Posterior vena cava (tissue), 2 donors: ENCODE measurements at regions not wholly inside any gene's neighbourhood (a gene's known extent, or its start where the extent isn't known, plus 50 kb on each side); places are given as distances from the start of the nearest gene placed in this dataset.

Source experiments
- DNase-seq: peaks from one replicate; pipeline ENCODE4 v3.0.0-alpha.2; 2020; ENCODE audit warnings: low spot score
- intact Hi-C, 2 donors: fragments of 100-400 bp; cut with DNase I; formaldehyde crosslinking; loops; one replicate each; pipeline versions ENCODE4 v1.14.1 to v1.14.2; 2022 to 2023
- donor health status: DM: yes; HTN: yes; CAD: no.
- donor health status: DM: yes; HTN: yes; CAD: no.

DNA sequence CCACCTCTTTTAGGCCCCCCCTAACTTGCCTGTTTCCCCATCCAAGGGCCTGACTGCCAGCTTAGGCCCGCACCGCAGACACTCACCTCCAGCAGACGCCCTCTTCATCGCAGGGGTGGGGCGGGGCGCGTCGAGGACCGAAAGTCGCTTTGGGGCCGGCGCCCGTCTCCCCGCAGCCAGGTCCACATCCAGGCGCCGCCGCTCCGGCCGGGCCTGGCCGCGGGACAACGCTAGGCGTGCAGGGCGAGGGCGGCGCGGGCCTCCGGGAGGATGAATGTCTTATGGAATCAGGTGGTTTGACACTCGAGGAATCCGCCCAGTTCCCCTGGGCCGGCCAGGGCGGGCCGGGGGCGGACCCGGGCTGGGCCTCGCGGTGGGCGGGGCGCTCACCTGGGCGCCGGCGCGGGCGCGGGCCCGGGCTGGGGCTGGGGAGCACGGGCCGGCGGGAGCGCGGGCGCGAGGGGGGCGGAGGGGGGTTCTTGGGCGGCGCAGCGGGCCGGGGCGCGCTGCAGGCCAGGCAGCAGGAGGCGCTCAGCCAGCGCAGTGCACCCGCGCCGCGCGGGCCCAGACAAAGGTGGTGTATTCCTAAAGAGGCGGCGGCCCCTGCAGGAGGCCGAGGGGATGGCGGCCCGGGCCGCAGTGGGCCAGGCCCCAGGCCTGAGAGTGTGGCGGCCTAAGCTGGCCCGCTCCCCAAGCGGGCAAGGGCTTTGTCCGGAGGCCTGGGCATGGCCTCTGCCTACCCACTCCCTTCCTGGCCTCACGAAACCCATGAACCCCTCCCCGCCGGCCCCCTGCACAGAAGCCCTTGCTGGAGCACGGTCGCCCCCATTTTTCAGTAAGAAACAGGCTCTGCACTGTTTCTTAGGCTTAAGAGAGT is 177.6 kb downstream of the IGLL1 start:
- intact Hi-C loops, result loop anchor here in 1 of 2 donors (10.0 kb wide), 1 partner anchor 152 kb away; no protein-coding TSS in a partner anchor
- peak; percentile 81 for DNase-seq

DNA sequence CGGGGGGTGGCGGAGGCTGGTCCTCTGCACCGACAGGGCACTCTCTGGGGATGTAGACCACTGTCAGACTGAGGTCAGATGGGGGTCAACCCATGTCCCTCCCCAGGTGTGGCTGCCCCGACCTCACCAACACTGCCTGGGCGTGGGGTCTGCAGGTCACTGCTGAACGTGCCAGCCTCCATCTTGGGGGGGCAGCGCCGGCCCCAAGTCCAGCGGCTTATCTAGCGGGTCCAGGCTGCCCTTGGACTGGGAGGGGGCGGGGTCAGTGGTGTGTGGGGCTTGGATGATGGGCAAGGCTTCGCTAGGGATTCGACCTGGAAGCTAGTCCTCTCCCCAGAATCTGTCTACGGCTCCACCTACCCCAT is 178.2 kb downstream of the IGLL1 start:
- intact Hi-C loops, result loop anchor here in 1 of 2 donors (10.0 kb wide), 1 partner anchor 153 kb away; no protein-coding TSS in a partner anchor
- DNase-seq, result peak; percentile 71

DNA sequence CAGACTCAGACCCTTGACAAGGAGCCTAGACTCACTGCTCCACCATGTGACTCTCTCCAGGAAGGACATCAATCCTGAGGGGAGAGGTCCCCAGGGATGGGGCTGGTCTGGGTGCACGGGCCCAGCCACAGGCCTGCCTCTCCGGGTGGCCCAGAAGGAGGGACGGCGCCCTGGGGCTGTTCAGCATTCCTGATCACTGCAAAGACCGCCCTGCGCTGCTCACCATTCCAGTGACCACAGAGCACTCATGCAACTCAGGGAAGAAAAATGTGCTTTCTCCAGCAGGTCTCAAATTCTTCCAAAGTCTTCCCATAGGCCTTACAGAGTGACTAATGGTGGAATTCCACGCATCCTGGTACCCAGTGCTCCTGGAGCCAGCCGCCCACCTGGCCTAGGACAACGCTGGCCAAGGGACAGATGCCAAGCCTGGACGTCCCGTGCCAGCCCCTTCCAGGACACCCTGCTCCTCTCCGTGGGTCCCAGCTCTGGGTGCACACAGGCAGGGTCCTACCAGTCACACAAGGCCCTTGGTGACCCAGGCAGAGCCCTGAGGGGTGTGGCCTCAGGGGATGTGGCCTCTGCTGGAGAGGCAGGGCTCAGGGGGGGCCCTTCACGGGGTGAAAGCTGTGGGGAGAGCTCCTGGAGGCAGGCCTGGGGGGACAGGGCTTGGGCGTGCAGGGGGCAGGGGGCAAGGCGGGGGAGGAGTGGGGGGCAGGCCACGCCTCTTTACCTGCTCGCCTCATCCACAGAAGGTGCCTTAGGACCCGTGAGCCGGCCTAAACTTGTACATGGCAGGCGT is 178.8 kb downstream of the IGLL1 start:
- peak; percentile 68 for DNase-seq
- intact Hi-C loops, result loop anchor here in 1 of 2 donors (10.0 kb wide), 1 partner anchor 153 kb away; no protein-coding TSS in a partner anchor

GRCh38 chr22:23400286-23400981 is 179.7 kb downstream of the IGLL1 start:
- intact Hi-C loops, result loop anchor here in 1 of 2 donors (10.0 kb wide), 1 partner anchor 154 kb away; no protein-coding TSS in a partner anchor
- DNase-seq, result no peak

GRCh38 chr22:23399367-23400285 is 180.5 kb downstream of the IGLL1 start:
- peak; percentile 73 for DNase-seq

GRCh38 chr22:23398701-23399366 is 181.3 kb downstream of the IGLL1 start:
- no peak for DNase-seq
- intact Hi-C loops, result loop anchor here in 1 of 2 donors (10.0 kb wide), 1 partner anchor 126 kb away; no protein-coding TSS in a partner anchor

More at GRCh38 chr22:23399367-23400285, 180.5 kb downstream of the IGLL1 start:
- intact Hi-C loops, result loop anchor here (10.0 kb wide), 2 partner anchors 125 to 155 kb away; no protein-coding TSS in a partner anchor

DNA sequence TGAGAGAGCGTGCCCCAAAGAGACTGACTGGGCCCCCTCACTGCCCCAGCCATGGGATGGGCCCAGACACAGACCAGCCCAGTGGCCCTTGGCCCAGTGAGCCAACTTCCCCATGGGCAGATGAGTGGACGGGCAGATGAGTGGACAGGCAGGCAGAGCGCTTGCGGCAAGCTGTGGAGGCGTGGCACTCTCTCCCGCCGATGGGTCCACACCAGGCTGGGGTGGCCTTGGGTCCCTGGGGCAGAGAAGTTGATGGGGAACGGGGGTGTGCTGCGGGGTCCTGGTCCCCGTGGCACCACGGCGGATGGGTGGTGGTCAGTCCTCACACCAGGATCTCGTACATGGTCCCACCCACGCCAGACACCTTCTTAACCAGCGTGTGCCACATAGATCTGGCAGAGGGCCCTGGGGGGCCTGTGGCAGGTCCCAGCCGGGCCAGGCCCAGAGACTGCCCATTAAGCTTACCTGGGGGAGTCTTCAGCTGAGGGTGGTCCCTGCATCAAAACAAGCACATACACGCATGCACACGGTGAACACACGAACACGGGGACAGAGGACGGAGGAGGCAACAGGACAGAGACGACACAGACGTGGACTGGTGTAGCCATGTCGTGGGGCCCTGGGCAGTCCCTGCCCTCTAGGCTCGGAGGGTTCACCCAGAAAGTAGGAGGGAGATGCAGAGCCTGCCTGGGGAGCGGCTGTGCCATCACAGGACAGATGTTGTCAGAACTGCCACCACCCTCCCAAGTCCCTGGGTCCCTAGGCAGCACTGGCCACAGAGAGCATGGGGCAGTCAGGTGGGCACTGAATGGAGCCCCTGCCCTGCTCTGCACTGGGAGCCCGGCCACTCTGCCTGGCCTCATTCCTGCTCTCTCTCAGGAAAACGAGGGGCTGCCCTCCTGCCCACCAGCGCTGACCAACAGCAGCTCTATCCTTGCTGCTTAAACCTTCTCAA is 182.2 kb downstream of the IGLL1 start:
- peak; percentile 72 for DNase-seq
- intact Hi-C loops, result loop anchor here in 1 of 2 donors (10.0 kb wide), 1 partner anchor 127 kb away; no protein-coding TSS in a partner anchor

DNA sequence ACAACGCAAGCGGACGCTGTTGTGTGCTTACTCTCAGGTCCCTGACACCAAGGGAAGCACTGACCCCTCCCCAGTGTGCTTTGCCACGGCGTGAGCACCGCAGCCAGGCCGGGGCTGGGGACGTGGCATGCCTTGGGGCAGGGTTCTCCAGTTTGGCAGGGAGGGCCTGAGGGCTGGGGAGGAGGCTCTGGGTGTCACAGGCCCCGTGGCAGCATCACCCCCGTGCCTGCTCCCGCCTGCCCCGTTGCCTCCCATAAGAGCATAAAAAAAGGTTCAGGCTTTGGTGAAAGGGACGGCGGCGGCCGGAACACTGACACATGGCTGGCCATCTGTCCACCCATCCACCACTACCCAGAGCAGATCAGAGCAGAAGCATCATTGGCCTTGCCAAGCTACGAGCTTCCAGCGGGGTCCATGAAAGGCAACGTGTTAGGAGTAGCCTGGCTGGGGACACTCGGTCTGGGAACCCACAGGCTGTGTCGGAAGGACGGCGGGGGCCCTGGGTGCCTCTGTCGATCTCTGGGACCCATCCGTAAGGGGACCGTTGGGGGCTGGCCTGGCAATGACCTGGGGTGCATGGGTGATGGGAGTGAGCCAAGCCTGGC is 183.0 kb downstream of the IGLL1 start:
- intact Hi-C loops, result loop anchor here in 1 of 2 donors (10.0 kb wide), 1 partner anchor 128 kb away; no protein-coding TSS in a partner anchor
- DNase-seq, result peak; percentile 75

GRCh38 chr22:23396362-23397007 is 183.6 kb downstream of the IGLL1 start:
- intact Hi-C loops, result loop anchor here in 1 of 2 donors (10.0 kb wide), 1 partner anchor 128 kb away; no protein-coding TSS in a partner anchor

GRCh38 chr22:23395530-23396361 is 184.3 kb downstream of the IGLL1 start:
- DNase-seq, result peak; percentile 72
- intact Hi-C loops, result loop anchor here in 1 of 2 donors (10.0 kb wide), 1 partner anchor 129 kb away; no protein-coding TSS in a partner anchor

More at GRCh38 chr22:23396362-23397007, 183.6 kb downstream of the IGLL1 start:
- peak; percentile 73 for DNase-seq

DNA sequence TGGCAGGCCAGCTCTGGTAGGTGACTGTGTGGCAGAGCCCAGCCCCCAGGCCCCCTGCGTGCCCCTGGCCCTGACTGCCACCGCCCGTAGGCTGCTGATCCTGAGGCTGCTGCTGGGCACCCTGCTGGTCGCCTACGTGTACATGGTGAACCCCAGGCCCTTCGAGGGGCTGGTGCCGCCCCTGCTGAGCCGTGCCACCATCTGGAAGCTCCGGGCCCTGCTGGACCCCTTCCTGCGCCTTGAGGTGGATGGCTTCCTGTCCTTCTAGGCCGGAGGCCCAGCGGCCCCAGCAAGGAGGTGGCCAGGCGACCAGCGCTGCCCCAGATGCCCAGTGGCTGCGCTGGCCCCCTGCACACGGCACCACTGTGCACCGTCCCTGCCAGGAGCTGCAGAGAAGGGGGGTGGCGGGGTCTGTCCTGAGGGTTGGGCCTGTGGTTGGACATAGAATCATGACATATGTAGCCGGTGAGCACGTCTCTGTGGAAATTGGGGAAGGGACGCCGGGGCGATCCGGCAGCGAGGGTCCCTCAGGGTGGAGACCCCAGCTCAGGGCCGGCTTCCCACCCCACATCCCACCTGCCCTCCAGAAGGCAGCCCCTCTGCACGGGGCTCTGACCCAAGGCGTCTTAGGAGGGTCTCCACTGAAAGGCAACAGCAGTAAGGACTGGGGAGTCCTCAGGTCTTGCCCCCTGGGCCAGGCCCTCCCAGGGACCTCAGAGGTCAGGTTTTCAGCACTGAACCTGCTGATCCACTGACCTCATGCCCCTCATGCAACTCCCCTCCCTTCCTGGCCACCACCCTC is 185.4 kb downstream of the IGLL1 start:
- intact Hi-C loops, result loop anchor here in 1 of 2 donors (10.0 kb wide), 1 partner anchor 130 kb away; no protein-coding TSS in a partner anchor
- peak; percentile 70 for DNase-seq

- peak; percentile 75 for DNase-seq
- intact Hi-C loops, result loop anchor here in 1 of 2 donors (10.0 kb wide), 1 partner anchor 131 kb away; no protein-coding TSS in a partner anchor
Observed at GRCh38 chr22:23393721-23394320, 186.3 kb downstream of the IGLL1 start.

DNA sequence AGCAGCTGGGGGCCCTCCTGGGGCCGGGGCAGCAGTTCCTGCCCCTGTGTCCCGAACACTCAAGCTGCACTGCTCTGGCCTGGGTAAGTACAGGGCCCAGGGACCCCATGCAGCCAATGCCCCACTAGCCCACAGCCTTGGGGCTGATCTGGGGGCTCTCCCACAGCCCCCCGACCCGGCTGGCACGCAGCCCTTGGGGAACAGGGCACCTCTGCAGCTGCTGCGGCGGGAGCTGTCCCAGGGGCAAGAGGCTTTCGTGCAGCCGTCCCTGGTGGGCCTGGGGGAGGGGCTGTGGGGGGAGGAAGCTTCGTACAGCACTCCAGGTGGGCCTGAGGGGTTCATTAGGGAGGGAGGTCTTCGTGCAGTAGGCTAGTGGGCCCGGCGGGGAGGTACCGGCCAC is 186.9 kb downstream of the IGLL1 start:
- peak; percentile 31 for DNase-seq
- intact Hi-C loops, result loop anchor here in 1 of 2 donors (10.0 kb wide), 1 partner anchor 132 kb away; no protein-coding TSS in a partner anchor
